Stomach (tissue), 8 donors: ENCODE measurements at regions not wholly inside any gene's neighbourhood (a gene's known extent, or its start where the extent isn't known, plus 50 kb on each side); places are given as distances from the start of the nearest gene placed in this dataset.

Experiments used
- DNase-seq, 2 donors: peaks; one replicate each; pipeline versions ENCODE4 v3.0.0 to v3.0.0-alpha.2; 2013 to 2019
- H3K27ac ChIP-seq, 5 donors: fragments of 200-600 bp in 4 of 5; sonication (generic) in 4 of 5; one replicate each; pipeline ENCODE4 v1.5.1; 2013 to 2019; ENCODE audit warnings: mild to moderate bottlenecking in 1 of 5, moderate library complexity in 1 of 5
- H3K27me3 ChIP-seq, 3 donors: fragments of 200-600 bp; sonication (generic); one replicate each; pipeline ENCODE4 v1.5.1; 2017 to 2019; ENCODE audit warnings: mixed run types in 1 of 3
- H3K36me3 ChIP-seq, 4 donors: fragments of 200-600 bp; sonication (generic); 1 replicate in 3 of 4; 2 replicates in 1 of 4; pipeline ENCODE4 v1.5.1; 2016 to 2019
- H3K4me1 ChIP-seq, 4 donors: fragments of 200-600 bp; sonication (generic); one replicate each; pipeline ENCODE4 v1.5.1; 2016 to 2019
- H3K4me3 ChIP-seq, 4 donors: fragments of 200-600 bp; sonication (generic) in 3 of 4; one replicate each; pipeline ENCODE4 v1.5.1; 2016 to 2019; ENCODE audit warnings: mild to moderate bottlenecking in 1 of 4
- H3K9me3 ChIP-seq, 4 donors: fragments of 200-600 bp; sonication (generic); one replicate each; pipeline ENCODE4 v1.5.1; 2016 to 2019
- CTCF ChIP-seq, 7 experiments: fragments of 450-650 bp in 4 of 7; fragments of 200-600 bp in 3 of 7; sonication (generic) in 3 of 7; IDR thresholded peaks; one replicate each; pipeline ENCODE4 v1.5.1; 2016 to 2019; ENCODE audit warnings: antibody characterized with exemption in 7 of 7, control low read depth in 2 of 7, mild to moderate bottlenecking in 1 of 7
- EP300 ChIP-seq: sonication (generic); formaldehyde crosslinking; IDR thresholded peaks from one replicate; pipeline ENCODE4 v1.6.1; 2017; ENCODE audit warnings: antibody characterized with exemption
- POLR2A ChIP-seq, 4 donors: fragments of 450-650 bp; IDR thresholded peaks; one replicate each; pipeline ENCODE4 v1.6.1; 2016; ENCODE audit warnings: antibody characterized with exemption in 4 of 4, control low read depth in 2 of 4, mild to moderate bottlenecking in 1 of 4, moderate library complexity in 1 of 4
- POLR2AphosphoS5 ChIP-seq, 3 donors: sonication (generic); formaldehyde crosslinking; IDR thresholded peaks; one replicate each; pipeline ENCODE4 v1.6.1; 2016; ENCODE audit warnings: antibody characterized with exemption in 3 of 3
- WGBS, 5 donors: extraction: QIAGEN DNeasy Blood & Tissue Kit in 3 of 5; methylation state at CpG; one replicate each; pipeline versions ENCODE4 v1.1.5 to v1.1.7; 2013 to 2018; 5-methylcytosine and 5-hydroxymethylcytosine counted together
- intact Hi-C: fragments of 100-400 bp; cut with DNase I; formaldehyde crosslinking; loops from one replicate; pipeline ENCODE4 v1.15.1; 2023; ENCODE audit warnings: low total_unique reads
- donor health status: healthy with polysubstance abuse.
- donor health status: Bipolar disorder and iron deficiency.
- donor health status: healthy.

GRCh38 chr2:146203064-146203624 lies 1641.7 kb upstream of the ACVR2A start:
- Histone ChIP-seq H3K36me3 (no peaks in the 10 kb centered on the region), H3K4me3 (no peak overlapping the region), H3K27ac (no peak overlapping the region), H3K4me1 (no peaks in the 10 kb centered on the region), H3K27me3 (no peaks in the 10 kb centered on the region), H3K9me3 (no peaks in the 10 kb centered on the region)
- intact Hi-C loops, result no loop called here
- 74 to 82% (median 76%) methylated on average over 5 of the region's 5 CpGs for WGBS, 5 donors
- DNase-seq, result no peak
- TF ChIP-seq POLR2AphosphoS5 (IDR thresholded peaks at IDR 0.05) (no peak), POLR2A (IDR thresholded peaks at IDR 0.05) (no peak), CTCF (IDR thresholded peaks at IDR 0.05) (no peak), EP300 (no peak)

- H3K27ac ChIP-seq, result no peak overlapping the region
- no peak overlapping the region for H3K4me3 ChIP-seq
- no peaks in the 10 kb centered on the region for H3K9me3 ChIP-seq
- intact Hi-C loops, result no loop called here
- no peaks in the 10 kb centered on the region for H3K36me3 ChIP-seq
- TF ChIP-seq POLR2AphosphoS5 (IDR thresholded peaks at IDR 0.05) (no peak), POLR2A (IDR thresholded peaks at IDR 0.05) (no peak), EP300 (no peak), CTCF (IDR thresholded peaks at IDR 0.05) (no peak)
- no peaks in the 10 kb centered on the region for H3K4me1 ChIP-seq
- H3K27me3 ChIP-seq, result no peaks in the 10 kb centered on the region
- no peak for DNase-seq
Measured at GRCh38 chr2:146193619-146194018, 1651.2 kb upstream of the ACVR2A start.

- no peak overlapping the region for H3K4me3 ChIP-seq
- no peaks in the 10 kb centered on the region for H3K4me1 ChIP-seq
- intact Hi-C loops, result no loop called here
- no peaks in the 10 kb centered on the region for H3K27me3 ChIP-seq
- TF ChIP-seq POLR2A (IDR thresholded peaks at IDR 0.05), result no peak
- TF ChIP-seq POLR2AphosphoS5 (IDR thresholded peaks at IDR 0.05), result no peak
- no peak for TF ChIP-seq EP300
- TF ChIP-seq CTCF (IDR thresholded peaks at IDR 0.05), result no peak
- no peaks in the 10 kb centered on the region for H3K9me3 ChIP-seq
- no peak overlapping the region for H3K27ac ChIP-seq
- H3K36me3 ChIP-seq, result no peaks in the 10 kb centered on the region
- DNase-seq, result no peak
Measured at GRCh38 chr2:146189541-146189940, 1655.3 kb upstream of the ACVR2A start.

- Histone ChIP-seq H3K27ac (no peak overlapping the region), H3K36me3 (no peaks in the 10 kb centered on the region), H3K4me3 (no peak overlapping the region), H3K4me1 (no peaks in the 10 kb centered on the region), H3K9me3 (peaks cover 0 to 27% (median 16%) of the 10 kb centered on the region in 4 donors), H3K27me3 (no peaks in the 10 kb centered on the region)
- 81 to 92% (median 89%) methylated on average over 2 of the region's 2 CpGs for WGBS, 5 donors
- TF ChIP-seq POLR2AphosphoS5 (IDR thresholded peaks at IDR 0.05) (no peak), CTCF (IDR thresholded peaks at IDR 0.05) (no peak), POLR2A (IDR thresholded peaks at IDR 0.05) (no peak), EP300 (no peak)
- intact Hi-C loops, result no loop called here
- DNase-seq, result no peak
Measured at GRCh38 chr2:146173934-146174333, 1654.0 kb upstream of the ZEB2 start.
